Right atrium auricular region (tissue), 2 donors: ENCODE measurements at regions not wholly inside any gene's neighbourhood (a gene's known extent, or its start where the extent isn't known, plus 50 kb on each side); places are given as distances from the start of the nearest gene placed in this dataset.
A peak's percentile ranks its signal among the peaks of the same experiment; 100 is the strongest.

Experiments
- DNase-seq: peaks from one replicate; pipeline ENCODE4 v3.0.0-alpha.2; 2019; ENCODE audit warnings: low spot score
- H3K27ac ChIP-seq, 2 donors: fragments of 200-600 bp; sonication (generic); 1 replicate in 1 of 2; 2 replicates in 1 of 2; pipeline ENCODE4 v1.5.1; 2016 to 2019
- H3K27me3 ChIP-seq, 2 donors: fragments of 200-600 bp; sonication (generic); one replicate each; pipeline versions ENCODE4 v1.5.1 to v1.6.0; 2017 to 2019
- H3K36me3 ChIP-seq: fragments of 200-600 bp; sonication (generic); one replicate; pipeline ENCODE4 v1.5.1; 2016
- H3K4me1 ChIP-seq, 2 donors: fragments of 200-600 bp; sonication (generic); one replicate each; pipeline versions ENCODE4 v1.5.1 to v1.6.0; 2017 to 2019
- H3K4me3 ChIP-seq, 2 donors: fragments of 200-600 bp; sonication (generic); 1 replicate in 1 of 2; 2 replicates in 1 of 2; pipeline ENCODE4 v1.5.1; 2017 to 2019; ENCODE audit warnings: mild to moderate bottlenecking in 1 of 2, moderate library complexity in 1 of 2
- H3K9me3 ChIP-seq, 2 donors: fragments of 200-600 bp; sonication (generic); one replicate each; pipeline ENCODE4 v1.5.1; 2019
- CTCF ChIP-seq, 2 donors: fragments of 200-600 bp; sonication (generic); IDR thresholded peaks; one replicate each; pipeline ENCODE4 v1.5.1; 2019; ENCODE audit warnings: antibody characterized with exemption in 2 of 2

GRCh38 chr2:19021100-19021476, 337.3 kb downstream of the OSR1 start:
- Histone ChIP-seq H3K27me3 (no peaks in the 10 kb centered on the region), H3K9me3 (no peaks in the 10 kb centered on the region), H3K27ac (peak overlapping the region; percentile 46 to 69), H3K36me3 (no peaks in the 10 kb centered on the region), H3K4me3 (no peak overlapping the region), H3K4me1 (peaks cover 0 to 5% of the 10 kb centered on the region in 2 donors)
- no peak for DNase-seq
- no peak for TF ChIP-seq CTCF (IDR thresholded peaks at IDR 0.05)

- H3K9me3 ChIP-seq, result no peaks in the 10 kb centered on the region
- TF ChIP-seq CTCF (IDR thresholded peaks at IDR 0.05), result no peak
- H3K4me3 ChIP-seq, result no peak overlapping the region
- peaks cover 0 to 5% of the 10 kb centered on the region in 2 donors for H3K4me1 ChIP-seq
- peak overlapping the region; percentile 46 to 69 for H3K27ac ChIP-seq
- no peaks in the 10 kb centered on the region for H3K36me3 ChIP-seq
- no peak for DNase-seq
- H3K27me3 ChIP-seq, result no peaks in the 10 kb centered on the region
Observed at GRCh38 chr2:19020144-19021099, 338.0 kb downstream of the OSR1 start.

- Histone ChIP-seq H3K36me3 (no peaks in the 10 kb centered on the region), H3K4me1 (no peaks in the 10 kb centered on the region), H3K27me3 (no peaks in the 10 kb centered on the region), H3K9me3 (no peaks in the 10 kb centered on the region), H3K27ac (no peak overlapping the region), H3K4me3 (no peak overlapping the region)
- no peak for TF ChIP-seq CTCF (IDR thresholded peaks at IDR 0.05)
- no peak for DNase-seq
Observed at GRCh38 chr2:19009510-19009909, 348.9 kb downstream of the OSR1 start.

GRCh38 chr2:19003554-19003953, 354.9 kb downstream of the OSR1 start:
- H3K36me3 ChIP-seq, result no peaks in the 10 kb centered on the region
- H3K4me1 ChIP-seq, result no peaks in the 10 kb centered on the region
- no peaks in the 10 kb centered on the region for H3K27me3 ChIP-seq
- no peak for DNase-seq
- no peak overlapping the region for H3K4me3 ChIP-seq
- no peaks in the 10 kb centered on the region for H3K9me3 ChIP-seq
- H3K27ac ChIP-seq, result no peak overlapping the region
- TF ChIP-seq CTCF (IDR thresholded peaks at IDR 0.05), result no peak

- Histone ChIP-seq H3K27ac (no peak overlapping the region), H3K4me1 (no peaks in the 10 kb centered on the region), H3K36me3 (no peaks in the 10 kb centered on the region), H3K27me3 (no peaks in the 10 kb centered on the region), H3K4me3 (no peak overlapping the region), H3K9me3 (no peaks in the 10 kb centered on the region)
- DNase-seq, result no peak
- TF ChIP-seq CTCF (IDR thresholded peaks at IDR 0.05), result no peak
Observed at GRCh38 chr2:19000776-19001175, 357.6 kb downstream of the OSR1 start.
